Adrenal gland (tissue), 5 donors: ENCODE measurements at regions not wholly inside any gene's neighbourhood (a gene's known extent, or its start where the extent isn't known, plus 50 kb on each side); places are given as distances from the start of the nearest gene placed in this dataset.

ENCODE experiments used
- POLR2A ChIP-seq, 2 donors: fragments of 450-650 bp; IDR thresholded peaks; one replicate each; pipeline ENCODE4 v1.6.1; 2017; ENCODE audit warnings: antibody characterized with exemption in 2 of 2, mild to moderate bottlenecking in 2 of 2, moderate library complexity in 1 of 2
- TF ChIP-seq, protein P1 (sequence below), 6 experiments: fragments of 450-650 bp in 4 of 6; fragments of 200-600 bp in 2 of 6; sonication (generic) in 1 of 6; IDR thresholded peaks; 1 replicate in 5 of 6; 2 replicates in 1 of 6; pipeline versions ENCODE4 v1.5.1 to v1.8.0; 2016 to 2021; ENCODE audit warnings: antibody characterized with exemption in 6 of 6, mild to moderate bottlenecking in 2 of 6, moderate library complexity in 1 of 6
- donor health status: DM: no; HTN: no; CAD: no.

DNA sequence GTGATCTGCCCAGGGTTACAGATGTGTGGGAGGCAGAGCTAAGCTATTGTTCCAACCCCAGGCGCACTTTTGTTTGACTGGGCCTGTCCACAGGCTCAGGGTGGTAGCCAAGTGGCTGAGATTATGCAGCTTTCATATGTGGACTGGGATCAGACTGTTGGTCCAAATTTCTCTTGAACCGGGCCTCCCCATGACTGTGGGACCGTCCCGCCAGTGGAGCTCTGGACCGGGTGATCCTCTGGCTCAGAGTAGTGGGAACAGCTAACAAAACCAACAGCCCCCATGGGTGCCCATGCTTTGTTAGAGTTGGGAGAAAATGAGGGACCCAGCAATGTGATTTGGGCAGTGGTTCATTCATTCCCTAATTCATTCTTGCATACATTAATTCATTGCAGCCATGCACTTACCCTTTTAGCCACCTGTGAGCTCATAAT is 86.8 kb upstream of the HS6ST1 start:
- no peak for TF ChIP-seq POLR2A (IDR thresholded peaks at IDR 0.05)
- TF ChIP-seq, protein P1, sequence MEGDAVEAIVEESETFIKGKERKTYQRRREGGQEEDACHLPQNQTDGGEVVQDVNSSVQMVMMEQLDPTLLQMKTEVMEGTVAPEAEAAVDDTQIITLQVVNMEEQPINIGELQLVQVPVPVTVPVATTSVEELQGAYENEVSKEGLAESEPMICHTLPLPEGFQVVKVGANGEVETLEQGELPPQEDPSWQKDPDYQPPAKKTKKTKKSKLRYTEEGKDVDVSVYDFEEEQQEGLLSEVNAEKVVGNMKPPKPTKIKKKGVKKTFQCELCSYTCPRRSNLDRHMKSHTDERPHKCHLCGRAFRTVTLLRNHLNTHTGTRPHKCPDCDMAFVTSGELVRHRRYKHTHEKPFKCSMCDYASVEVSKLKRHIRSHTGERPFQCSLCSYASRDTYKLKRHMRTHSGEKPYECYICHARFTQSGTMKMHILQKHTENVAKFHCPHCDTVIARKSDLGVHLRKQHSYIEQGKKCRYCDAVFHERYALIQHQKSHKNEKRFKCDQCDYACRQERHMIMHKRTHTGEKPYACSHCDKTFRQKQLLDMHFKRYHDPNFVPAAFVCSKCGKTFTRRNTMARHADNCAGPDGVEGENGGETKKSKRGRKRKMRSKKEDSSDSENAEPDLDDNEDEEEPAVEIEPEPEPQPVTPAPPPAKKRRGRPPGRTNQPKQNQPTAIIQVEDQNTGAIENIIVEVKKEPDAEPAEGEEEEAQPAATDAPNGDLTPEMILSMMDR (IDR thresholded peaks at IDR 0.05) = no peak
